ENCODE measurements at regions not wholly inside any gene's neighbourhood (a gene's known extent, or its start where the extent isn't known, plus 50 kb on each side); places are given as distances from the start of the nearest gene placed in this dataset.

DNA sequence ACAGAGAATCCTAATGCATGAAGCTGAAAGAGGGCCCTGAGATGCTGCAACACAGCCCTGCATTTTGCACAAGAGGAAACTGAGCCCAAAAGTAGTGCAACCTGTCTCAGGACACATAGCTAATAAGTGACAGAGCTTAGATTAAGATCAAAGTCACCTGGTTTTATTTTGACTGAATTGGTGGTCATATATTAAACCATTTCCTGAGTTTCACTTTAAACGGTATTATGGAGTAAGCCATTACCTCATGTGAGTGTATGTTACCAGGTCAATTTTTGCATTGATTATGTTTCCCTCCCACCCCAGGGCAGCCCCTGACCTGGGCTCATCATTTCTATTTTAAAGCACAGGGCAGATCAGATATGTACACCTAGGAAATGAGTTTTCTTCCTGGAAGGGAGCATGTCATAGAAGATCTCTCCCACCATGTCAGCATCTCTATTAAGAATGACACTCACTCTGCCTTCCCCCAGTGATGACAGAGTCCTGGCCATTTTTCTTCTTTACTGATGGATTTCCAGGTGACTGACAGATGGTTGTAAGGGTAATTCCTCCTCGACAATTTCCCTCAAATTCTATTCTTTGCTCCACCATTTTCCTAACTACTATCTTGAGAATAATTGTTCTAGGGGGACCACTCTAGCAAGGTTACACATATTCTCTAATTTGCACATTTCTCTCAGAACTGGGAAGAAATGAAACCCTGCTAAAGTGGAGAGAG is 441.3 kb upstream of the SLC14A2 start:
- no peak overlapping the region for H3K4me3 Mint-ChIP-seq (ENCODE audit: low read depth)
- H3K4me1 Mint-ChIP-seq (ENCODE audit: low read depth) = peaks cover 10% of the 10 kb centered on the region
- intact Hi-C loops (cut with micrococcal nuclease) = no loop called here
- peaks cover 15% of the 10 kb centered on the region for H3K27me3 Mint-ChIP-seq (ENCODE audit: low read depth)
- no peaks in the 10 kb centered on the region for H3K36me3 Mint-ChIP-seq (ENCODE audit: low read depth)
- no peaks in the 10 kb centered on the region for H3K9me3 Mint-ChIP-seq
- no peak overlapping the region for H3K27ac Mint-ChIP-seq
- DNase-seq (ENCODE audit: low spot score) = no peak

DNA sequence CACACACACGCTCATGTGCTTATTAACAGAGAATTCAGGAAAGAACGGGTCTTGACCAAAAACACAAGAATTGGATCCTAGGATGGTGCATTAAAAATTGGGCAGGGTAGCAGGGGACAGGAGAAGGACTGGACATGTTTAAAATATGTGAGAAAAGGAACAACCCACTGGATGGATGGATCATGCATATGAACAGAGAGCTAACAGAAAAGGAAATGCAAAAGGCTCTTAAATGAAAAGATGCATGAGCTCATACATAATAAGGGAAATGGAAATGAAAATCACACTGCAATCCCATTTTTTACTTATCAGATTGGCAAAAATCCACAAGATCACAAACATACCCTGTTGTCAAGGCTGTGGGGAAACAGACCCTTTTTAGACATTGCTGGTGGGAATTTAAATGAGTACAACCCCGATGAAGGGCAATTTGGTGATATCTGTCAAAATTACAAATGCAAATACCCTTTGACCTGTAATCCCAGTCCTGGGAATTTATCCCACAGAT is 440.6 kb upstream of the SLC14A2 start:
- H3K4me3 Mint-ChIP-seq (ENCODE audit: low read depth) = no peak overlapping the region
- intact Hi-C loops (cut with micrococcal nuclease) = no loop called here
- DNase-seq (ENCODE audit: low spot score) = no peak
- no peak overlapping the region for H3K27ac Mint-ChIP-seq
- H3K36me3 Mint-ChIP-seq (ENCODE audit: low read depth) = no peaks in the 10 kb centered on the region
- peaks cover 10% of the 10 kb centered on the region for H3K4me1 Mint-ChIP-seq (ENCODE audit: low read depth)
- H3K9me3 Mint-ChIP-seq = no peaks in the 10 kb centered on the region
- peaks cover 15% of the 10 kb centered on the region for H3K27me3 Mint-ChIP-seq (ENCODE audit: low read depth)

DNA sequence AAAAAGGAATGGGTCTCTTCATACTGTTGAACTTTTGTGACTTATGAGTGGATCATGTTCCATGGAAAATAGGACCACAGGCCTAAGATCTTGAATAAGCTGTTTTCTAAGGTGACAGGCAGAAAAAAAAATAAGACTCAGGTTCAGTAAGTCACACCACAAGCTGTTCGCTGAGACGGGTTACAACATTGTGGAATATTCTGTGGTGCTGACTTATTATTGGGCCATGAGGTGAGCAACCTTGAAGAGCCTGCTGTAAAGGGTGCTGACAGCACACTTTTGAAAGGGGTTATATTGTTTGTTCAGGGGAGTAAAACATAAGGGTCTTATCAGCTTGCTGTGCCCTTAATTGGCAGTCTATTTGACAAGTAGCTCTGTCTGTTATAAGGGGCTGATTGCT is 439.8 kb upstream of the SLC14A2 start:
- no peak overlapping the region for H3K4me3 Mint-ChIP-seq (ENCODE audit: low read depth)
- no peak overlapping the region for H3K27ac Mint-ChIP-seq
- no peaks in the 10 kb centered on the region for H3K9me3 Mint-ChIP-seq
- peaks cover 10% of the 10 kb centered on the region for H3K4me1 Mint-ChIP-seq (ENCODE audit: low read depth)
- intact Hi-C loops (cut with micrococcal nuclease) = no loop called here
- no peak for DNase-seq (ENCODE audit: low spot score)
- peaks cover 15% of the 10 kb centered on the region for H3K27me3 Mint-ChIP-seq (ENCODE audit: low read depth)
- no peaks in the 10 kb centered on the region for H3K36me3 Mint-ChIP-seq (ENCODE audit: low read depth)

DNA sequence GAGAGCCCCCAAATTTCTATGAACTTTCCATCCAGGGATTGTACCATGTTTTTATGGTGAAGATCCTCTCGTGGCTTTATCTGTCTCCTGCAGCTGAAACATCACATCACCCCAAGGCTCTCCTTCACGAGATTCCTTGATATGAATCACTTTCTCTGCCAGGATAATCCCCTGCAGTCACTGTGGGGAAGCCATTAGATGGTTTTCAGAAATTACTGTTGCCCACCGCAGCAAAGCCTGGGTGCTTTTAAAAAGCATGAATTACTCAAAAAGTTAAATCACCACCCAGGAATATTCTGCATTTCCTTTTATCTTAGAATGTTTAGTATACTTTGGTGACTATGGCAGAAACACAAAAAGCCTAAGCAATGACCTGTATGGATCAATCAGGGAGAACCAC is 428.4 kb upstream of the SLC14A2 start:
- no peak overlapping the region for H3K27ac Mint-ChIP-seq
- no peak overlapping the region for H3K4me3 Mint-ChIP-seq (ENCODE audit: low read depth)
- no peaks in the 10 kb centered on the region for H3K36me3 Mint-ChIP-seq (ENCODE audit: low read depth)
- H3K27me3 Mint-ChIP-seq (ENCODE audit: low read depth) = peaks cover 7% of the 10 kb centered on the region
- no peak for DNase-seq (ENCODE audit: low spot score)
- intact Hi-C loops (cut with micrococcal nuclease) = no loop called here
- H3K4me1 Mint-ChIP-seq (ENCODE audit: low read depth) = no peaks in the 10 kb centered on the region
- no peaks in the 10 kb centered on the region for H3K9me3 Mint-ChIP-seq

DNA sequence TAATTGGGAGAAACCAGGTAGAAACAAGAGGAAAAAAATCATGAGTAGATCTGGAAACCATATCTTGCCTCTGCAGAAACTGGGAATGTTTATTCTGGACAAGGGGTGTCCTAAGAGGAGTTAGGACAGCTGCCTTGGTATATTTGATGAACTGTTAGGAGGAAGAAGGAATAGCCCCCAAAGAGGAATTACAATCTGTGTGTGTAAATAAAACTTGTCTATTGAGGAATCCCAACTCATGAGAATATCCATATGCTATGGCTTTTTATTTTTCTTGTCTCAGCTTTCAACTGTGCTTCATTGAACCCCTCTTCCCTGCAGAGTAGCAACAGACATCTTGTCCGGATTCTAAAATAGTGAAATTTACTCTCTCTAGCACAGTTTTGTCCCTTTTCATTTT is 423.5 kb upstream of the SLC14A2 start:
- Mint-ChIP-seq H3K4me1 (ENCODE audit: low read depth) (no peaks in the 10 kb centered on the region), H3K36me3 (ENCODE audit: low read depth) (no peaks in the 10 kb centered on the region), H3K27ac (no peak overlapping the region), H3K4me3 (ENCODE audit: low read depth) (no peak overlapping the region), H3K9me3 (no peaks in the 10 kb centered on the region), H3K27me3 (ENCODE audit: low read depth) (peaks cover 7% of the 10 kb centered on the region)
- intact Hi-C loops (cut with micrococcal nuclease) = no loop called here
- DNase-seq (ENCODE audit: low spot score) = no peak

DNA sequence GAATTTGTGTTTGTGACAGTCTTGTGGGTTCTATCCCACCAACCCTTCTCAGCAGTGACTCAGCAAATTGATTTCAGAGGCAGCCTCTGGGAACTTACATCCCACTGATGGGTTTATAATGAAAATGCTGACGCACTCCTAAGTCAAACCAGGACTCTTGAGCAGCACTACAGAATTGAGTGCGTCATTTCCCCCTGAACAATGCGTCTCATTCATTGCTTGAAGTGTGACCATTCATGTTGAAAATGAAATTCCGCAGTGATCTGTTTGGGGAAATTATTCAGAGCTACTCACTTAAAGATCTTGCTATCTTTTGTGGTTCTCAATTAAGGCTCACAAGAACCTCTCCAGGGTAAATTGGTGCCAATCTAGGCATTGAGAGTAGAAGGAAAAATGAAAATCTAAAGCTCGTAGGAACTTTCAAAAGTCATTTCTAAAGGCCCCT is 417.7 kb upstream of the SLC14A2 start:
- no peak for DNase-seq (ENCODE audit: low spot score)
- Mint-ChIP-seq H3K4me3 (ENCODE audit: low read depth) (no peak overlapping the region), H3K9me3 (peaks cover 3% of the 10 kb centered on the region), H3K27me3 (ENCODE audit: low read depth) (peaks cover 11% of the 10 kb centered on the region), H3K36me3 (ENCODE audit: low read depth) (no peaks in the 10 kb centered on the region), H3K4me1 (ENCODE audit: low read depth) (peaks cover 1% of the 10 kb centered on the region), H3K27ac (no peak overlapping the region)
- intact Hi-C loops (cut with micrococcal nuclease) = loop anchor here (1.0 kb wide), 2 partner anchors 310 to 473 kb away; no protein-coding TSS in a partner anchor

DNA sequence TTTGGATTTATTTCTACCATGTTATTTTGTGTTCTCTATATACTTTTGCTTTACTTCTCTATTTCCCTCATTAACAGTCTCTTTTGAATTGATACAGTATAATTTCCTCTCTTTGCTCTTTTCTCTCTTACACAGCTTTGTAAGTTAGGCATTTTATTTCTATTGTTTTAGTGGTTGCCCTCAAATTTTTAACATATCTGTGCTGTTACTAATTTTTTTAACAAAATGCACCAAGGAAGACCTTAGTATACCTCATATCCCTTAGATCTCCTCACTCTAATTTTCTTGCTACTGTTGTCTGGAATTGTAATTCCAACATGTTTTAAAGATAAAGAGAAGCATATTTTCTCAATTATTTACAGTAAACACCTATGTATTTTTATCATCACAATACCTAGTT is 416.8 kb upstream of the SLC14A2 start:
- intact Hi-C loops (cut with micrococcal nuclease) = no loop called here
- H3K4me3 Mint-ChIP-seq (ENCODE audit: low read depth) = no peak overlapping the region
- H3K4me1 Mint-ChIP-seq (ENCODE audit: low read depth) = peaks cover 1% of the 10 kb centered on the region
- peaks cover 3% of the 10 kb centered on the region for H3K9me3 Mint-ChIP-seq
- H3K27me3 Mint-ChIP-seq (ENCODE audit: low read depth) = peaks cover 12% of the 10 kb centered on the region
- H3K27ac Mint-ChIP-seq = no peak overlapping the region
- DNase-seq (ENCODE audit: low spot score) = no peak
- H3K36me3 Mint-ChIP-seq (ENCODE audit: low read depth) = no peaks in the 10 kb centered on the region

DNA sequence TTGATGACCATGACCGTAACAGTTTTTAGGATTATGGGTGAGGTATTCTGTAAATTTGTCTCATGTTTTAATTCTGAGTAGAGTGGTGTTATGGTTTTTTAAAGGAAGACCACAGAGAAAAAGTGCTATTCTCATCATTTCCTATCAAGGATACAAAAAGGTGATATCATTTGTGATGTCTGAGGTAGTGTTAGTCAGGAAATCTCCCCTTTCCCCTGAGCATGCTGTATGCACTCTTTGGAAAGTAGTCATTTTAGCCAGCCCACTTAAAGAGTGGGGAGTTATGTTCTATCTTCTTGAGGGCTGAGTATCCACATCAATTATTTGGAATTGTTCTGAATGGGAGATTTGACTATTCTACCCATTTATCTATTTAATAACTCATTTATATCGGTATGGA is 414.2 kb upstream of the SLC14A2 start:
- Mint-ChIP-seq H3K4me3 (ENCODE audit: low read depth) (no peak overlapping the region), H3K27ac (no peak overlapping the region), H3K9me3 (peaks cover 3% of the 10 kb centered on the region)

DNA sequence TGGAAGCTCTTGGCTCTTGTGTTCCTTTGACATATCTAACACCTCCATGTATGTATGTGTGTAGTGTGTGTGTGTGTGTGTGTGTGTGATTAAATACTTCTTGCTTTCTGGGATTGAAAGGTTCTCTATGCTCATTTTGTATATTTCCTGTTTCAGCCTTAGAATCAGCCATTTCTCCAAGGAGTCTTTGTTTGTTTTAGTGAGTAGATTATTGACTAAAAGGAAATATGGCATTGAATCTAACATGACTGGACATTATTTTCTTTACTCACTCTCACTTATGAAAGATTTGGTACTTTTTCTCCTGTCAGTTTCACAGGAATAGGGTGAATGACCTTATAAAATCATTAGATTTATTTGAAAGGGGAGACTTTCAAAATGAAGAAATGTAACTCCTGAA is 413.8 kb upstream of the SLC14A2 start:
- no peak for DNase-seq (ENCODE audit: low spot score)
- Mint-ChIP-seq H3K9me3 (peaks cover 3% of the 10 kb centered on the region), H3K27me3 (ENCODE audit: low read depth) (peaks cover 9% of the 10 kb centered on the region), H3K4me1 (ENCODE audit: low read depth) (peaks cover 1% of the 10 kb centered on the region), H3K4me3 (ENCODE audit: low read depth) (no peak overlapping the region), H3K27ac (no peak overlapping the region), H3K36me3 (ENCODE audit: low read depth) (no peaks in the 10 kb centered on the region)
- intact Hi-C loops (cut with micrococcal nuclease) = no loop called here

More for the DNA sequence above, 414.2 kb upstream of the SLC14A2 start:
- Mint-ChIP-seq H3K4me1 (ENCODE audit: low read depth) (peaks cover 1% of the 10 kb centered on the region), H3K27me3 (ENCODE audit: low read depth) (peaks cover 9% of the 10 kb centered on the region), H3K36me3 (ENCODE audit: low read depth) (no peaks in the 10 kb centered on the region)
- intact Hi-C loops (cut with micrococcal nuclease) = no loop called here
- DNase-seq (ENCODE audit: low spot score) = no peak

DNA sequence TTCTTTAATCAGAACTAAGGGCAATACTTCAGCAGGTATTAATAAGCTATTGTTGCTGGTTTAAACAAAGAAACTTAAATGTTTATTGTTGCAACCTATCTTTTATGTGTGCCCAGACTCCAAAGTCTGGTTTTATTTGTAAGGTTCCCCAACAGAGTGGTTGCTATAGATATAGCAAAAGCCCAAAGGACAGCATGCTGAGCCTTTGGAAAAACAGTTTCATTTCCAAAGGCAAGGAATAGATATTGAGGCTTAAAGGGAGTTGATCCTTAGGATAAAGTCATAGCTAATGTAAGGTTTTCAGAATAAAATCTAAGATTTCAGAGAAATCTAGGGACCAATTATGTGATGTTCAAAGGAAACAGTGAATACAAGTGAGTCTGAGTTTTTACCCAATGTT is 413.2 kb upstream of the SLC14A2 start:
- peaks cover 3% of the 10 kb centered on the region for H3K9me3 Mint-ChIP-seq
- no peak overlapping the region for H3K4me3 Mint-ChIP-seq (ENCODE audit: low read depth)
- H3K4me1 Mint-ChIP-seq (ENCODE audit: low read depth) = peaks cover 1% of the 10 kb centered on the region
- H3K27ac Mint-ChIP-seq = no peak overlapping the region
- no peaks in the 10 kb centered on the region for H3K36me3 Mint-ChIP-seq (ENCODE audit: low read depth)
- DNase-seq (ENCODE audit: low spot score) = no peak
- intact Hi-C loops (cut with micrococcal nuclease) = no loop called here
- H3K27me3 Mint-ChIP-seq (ENCODE audit: low read depth) = peaks cover 11% of the 10 kb centered on the region

DNA sequence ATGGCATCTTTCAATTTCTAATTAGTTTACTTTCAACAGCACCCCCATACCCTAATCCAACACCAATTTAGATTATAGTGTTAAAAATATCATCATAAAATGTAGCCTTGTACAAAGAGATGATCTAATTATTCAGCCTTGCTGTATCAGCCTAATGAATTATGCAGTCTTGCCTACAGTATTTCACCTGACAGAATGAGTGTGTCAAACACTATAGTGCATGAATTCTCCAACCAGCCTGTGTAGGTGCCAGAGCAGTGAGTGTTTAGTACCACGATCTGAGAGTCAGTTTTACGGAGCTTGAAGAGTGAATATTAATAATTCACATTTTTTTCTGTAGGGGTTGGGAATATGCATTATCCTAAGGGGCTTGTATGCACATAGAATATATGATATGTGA is 411.6 kb upstream of the SLC14A2 start:
- H3K9me3 Mint-ChIP-seq = no peaks in the 10 kb centered on the region
- no peak overlapping the region for H3K27ac Mint-ChIP-seq
- DNase-seq (ENCODE audit: low spot score) = no peak
- no peaks in the 10 kb centered on the region for H3K36me3 Mint-ChIP-seq (ENCODE audit: low read depth)
- intact Hi-C loops (cut with micrococcal nuclease) = no loop called here
- no peak overlapping the region for H3K4me3 Mint-ChIP-seq (ENCODE audit: low read depth)
- peaks cover 10% of the 10 kb centered on the region for H3K27me3 Mint-ChIP-seq (ENCODE audit: low read depth)
- no peaks in the 10 kb centered on the region for H3K4me1 Mint-ChIP-seq (ENCODE audit: low read depth)

DNA sequence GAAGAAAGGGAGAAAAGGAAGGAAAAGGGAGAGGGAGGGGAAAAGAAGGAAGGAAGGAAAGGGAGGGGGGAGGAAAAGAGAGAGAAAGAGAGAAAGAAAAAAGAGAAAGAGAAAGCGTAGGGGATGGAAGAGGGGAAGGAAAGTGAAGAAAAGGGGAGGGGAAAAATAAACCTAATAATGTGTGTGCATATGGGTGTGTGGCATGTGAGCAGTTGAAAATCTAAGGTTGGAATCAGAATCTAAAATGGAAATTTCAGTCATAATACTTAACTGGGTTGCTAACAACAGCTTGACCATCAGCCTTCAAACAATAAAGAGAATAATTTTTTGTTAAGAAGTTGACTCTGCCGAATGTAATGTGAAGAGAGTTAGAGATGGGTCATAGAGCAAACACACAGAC is 407.9 kb upstream of the SLC14A2 start:
- intact Hi-C loops (cut with micrococcal nuclease) = no loop called here
- Mint-ChIP-seq H3K4me3 (ENCODE audit: low read depth) (no peak overlapping the region), H3K36me3 (ENCODE audit: low read depth) (no peaks in the 10 kb centered on the region), H3K27ac (no peak overlapping the region), H3K9me3 (no peaks in the 10 kb centered on the region), H3K4me1 (ENCODE audit: low read depth) (no peaks in the 10 kb centered on the region), H3K27me3 (ENCODE audit: low read depth) (peaks cover 11% of the 10 kb centered on the region)
- no peak for DNase-seq (ENCODE audit: low spot score)

DNA sequence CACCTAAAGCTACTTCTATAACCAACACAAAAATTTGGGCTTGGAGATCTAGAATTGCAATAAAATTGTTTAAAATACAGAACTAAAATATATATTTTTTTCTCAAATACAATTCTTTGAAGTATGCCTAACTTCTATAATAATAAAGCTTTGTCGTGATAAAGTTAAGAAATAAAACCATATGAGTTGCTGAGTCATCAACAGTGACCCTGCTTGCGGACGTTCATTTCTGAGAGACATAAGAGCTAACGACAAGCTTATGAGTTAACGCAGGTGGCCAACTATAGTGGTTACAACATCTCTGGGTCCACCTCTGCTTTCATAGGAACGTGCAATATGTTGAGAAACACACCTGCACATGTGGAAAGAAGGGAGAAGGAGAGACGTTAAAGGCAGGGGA is 407.1 kb upstream of the SLC14A2 start:
- H3K9me3 Mint-ChIP-seq = no peaks in the 10 kb centered on the region
- no peaks in the 10 kb centered on the region for H3K4me1 Mint-ChIP-seq (ENCODE audit: low read depth)
- DNase-seq (ENCODE audit: low spot score) = no peak
- no peak overlapping the region for H3K27ac Mint-ChIP-seq
- intact Hi-C loops (cut with micrococcal nuclease) = no loop called here
- no peak overlapping the region for H3K4me3 Mint-ChIP-seq (ENCODE audit: low read depth)
- H3K36me3 Mint-ChIP-seq (ENCODE audit: low read depth) = no peaks in the 10 kb centered on the region
- peaks cover 12% of the 10 kb centered on the region for H3K27me3 Mint-ChIP-seq (ENCODE audit: low read depth)
